ENCODE measurements at regions not wholly inside any gene's neighbourhood (a gene's known extent, or its start where the extent isn't known, plus 50 kb on each side); places are given as distances from the start of the nearest gene placed in this dataset.

- Histone ChIP-seq H3K27ac (no peak overlapping the region), H3K4me3 (no peak overlapping the region), H3K4me1 (peaks cover 0 to 7% of the 10 kb centered on the region in 2 donors), H3K36me3 (no peaks in the 10 kb centered on the region), H3K27me3 (peaks cover 8% of the 10 kb centered on the region), H3K9me3 (no peaks in the 10 kb centered on the region)
- DNase-seq (ENCODE audit: low spot score in 2 of 2), result peak in 1 of 2 donors; percentile 25
- intact Hi-C loops (cut with DNase I), result loop anchor here (5.0 kb wide), 1 partner anchor 36 kb away; no protein-coding TSS in a partner anchor
- no peak for TF ChIP-seq CTCF (IDR thresholded peaks at IDR 0.05)
These were observed 128.4 kb downstream of the TMEM174 start for GRCh38 chr5:73301208-73301901.

GRCh38 chr5:73300337-73301207 lies 127.6 kb downstream of the TMEM174 start:
- Histone ChIP-seq H3K36me3 (no peaks in the 10 kb centered on the region), H3K4me1 (peaks cover 0 to 7% of the 10 kb centered on the region in 2 donors), H3K27me3 (peaks cover 8% of the 10 kb centered on the region), H3K9me3 (no peaks in the 10 kb centered on the region), H3K27ac (no peak overlapping the region), H3K4me3 (no peak overlapping the region)
- intact Hi-C loops (cut with DNase I), result loop anchor here (5.0 kb wide), 1 partner anchor 37 kb away; no protein-coding TSS in a partner anchor
- DNase-seq (ENCODE audit: low spot score in 2 of 2), result peak in 1 of 2 donors; percentile 28
- TF ChIP-seq CTCF (IDR thresholded peaks at IDR 0.05), result no peak

DNA sequence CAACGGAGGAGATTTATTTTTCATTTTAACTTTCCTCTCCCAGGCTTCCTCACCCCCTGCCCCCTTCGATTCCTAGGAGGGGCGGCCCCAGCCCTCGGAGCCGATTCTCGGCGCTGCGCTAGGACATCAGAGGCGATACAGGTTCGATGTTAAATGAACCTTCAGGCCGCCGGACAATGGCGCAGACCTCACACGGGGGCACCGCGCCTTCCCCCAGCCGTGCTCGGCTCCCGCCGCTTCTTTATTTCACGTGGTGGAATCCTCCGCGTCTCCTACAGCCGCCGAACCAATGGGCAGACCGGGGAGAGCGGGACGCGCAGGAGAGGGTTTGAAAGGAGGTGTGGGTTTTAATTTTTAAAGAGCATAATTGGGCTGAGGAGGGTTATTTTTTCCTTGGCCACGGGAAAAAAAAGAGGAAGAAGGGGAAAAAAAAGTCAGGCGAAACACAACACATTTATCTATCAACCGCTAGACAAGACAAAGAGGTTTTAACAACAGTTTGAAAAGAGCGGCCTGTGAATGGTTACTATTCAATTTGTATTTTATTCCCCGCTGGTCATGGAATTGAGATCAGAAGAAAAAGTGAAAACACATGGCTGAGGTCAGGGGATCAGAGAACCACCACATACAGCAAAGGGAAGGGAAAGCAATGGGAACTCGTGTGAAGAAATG lies 126.8 kb downstream of the TMEM174 start:
- DNase-seq (ENCODE audit: low spot score in 2 of 2), result peak in 1 of 2 donors; percentile 48
- intact Hi-C loops (cut with DNase I), result loop anchor here (5.0 kb wide), 3 partner anchors 38 to 218 kb away; no protein-coding TSS in a partner anchor
- H3K4me1 ChIP-seq, result peaks cover 0 to 7% of the 10 kb centered on the region in 2 donors
- no peaks in the 10 kb centered on the region for H3K36me3 ChIP-seq
- H3K27me3 ChIP-seq, result peaks cover 8% of the 10 kb centered on the region
- no peak overlapping the region for H3K27ac ChIP-seq
- no peaks in the 10 kb centered on the region for H3K9me3 ChIP-seq
- H3K4me3 ChIP-seq, result peak overlapping the region; percentile 49 to 55
- no peak for TF ChIP-seq CTCF (IDR thresholded peaks at IDR 0.05)

DNA sequence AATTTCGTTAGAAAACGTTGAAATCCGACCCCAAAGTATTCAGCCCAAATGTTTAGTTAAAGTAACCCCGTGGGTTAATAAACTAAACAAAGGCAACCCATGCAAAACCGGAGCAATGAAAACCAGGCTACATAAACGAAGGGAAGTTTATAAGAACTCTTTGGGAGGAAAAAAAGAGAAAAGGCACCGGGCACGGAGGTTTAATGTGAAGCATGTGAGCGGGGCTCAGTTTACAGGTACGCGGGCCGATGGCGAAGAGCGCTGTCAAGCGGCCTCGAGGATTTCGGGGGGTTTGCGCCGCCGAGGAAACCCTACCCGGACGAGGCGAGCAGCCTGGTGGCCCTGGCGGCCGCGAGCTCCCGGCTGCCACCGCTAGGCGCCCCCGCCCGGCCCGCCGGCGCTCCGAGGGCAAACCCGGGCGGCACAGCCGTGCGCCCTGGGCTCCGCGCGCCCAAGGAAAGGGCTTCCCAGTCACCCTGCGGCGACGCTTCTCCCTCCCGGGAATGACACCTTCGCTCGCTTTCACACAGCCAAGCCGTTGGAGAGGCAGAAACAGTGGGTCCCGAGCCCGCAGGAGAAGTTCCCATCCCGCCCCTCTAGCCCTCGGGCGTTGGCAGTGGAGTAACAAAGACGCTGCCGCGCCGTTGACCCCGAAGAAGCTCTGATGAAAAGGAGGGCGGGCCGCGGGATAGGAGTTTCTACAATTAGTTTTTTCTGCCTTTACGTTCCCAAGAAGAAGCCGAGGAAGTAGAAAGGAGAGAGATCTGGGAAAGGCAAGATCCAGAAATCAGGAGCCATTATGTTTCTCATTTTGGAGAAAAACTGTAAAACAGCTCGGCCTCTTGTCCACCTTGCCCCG lies 126.0 kb downstream of the TMEM174 start:
- DNase-seq (ENCODE audit: low spot score in 2 of 2), result peak in 1 of 2 donors; percentile 56
- Histone ChIP-seq H3K9me3 (no peaks in the 10 kb centered on the region), H3K27me3 (peaks cover 8% of the 10 kb centered on the region), H3K4me1 (peaks cover 0 to 7% of the 10 kb centered on the region in 2 donors), H3K36me3 (no peaks in the 10 kb centered on the region), H3K27ac (no peak overlapping the region), H3K4me3 (peak overlapping the region; percentile 49 to 55)
- intact Hi-C loops (cut with DNase I), result loop anchor here (5.0 kb wide), 2 partner anchors 153 to 217 kb away; no protein-coding TSS in a partner anchor
- TF ChIP-seq CTCF (IDR thresholded peaks at IDR 0.05), result peak; percentile 15 to 51 (median 24)
